UCSD-AML1 (cell line): ENCODE measurements at regions not wholly inside any gene's neighbourhood (a gene's known extent, or its start where the extent isn't known, plus 50 kb on each side); places are given as distances from the start of the nearest gene placed in this dataset.
"Not testable (repeated sequence)": the region's sequence is repeated elsewhere in the genome, so short reads cannot be mapped to it uniquely, and the experiment has no call there.

Source experiments
- DNase-seq: peaks from one replicate; lab custom pipeline; 2025; ENCODE audit not compliant: unreplicated experiment; lab: John Stamatoyannopoulos, UW

DNA sequence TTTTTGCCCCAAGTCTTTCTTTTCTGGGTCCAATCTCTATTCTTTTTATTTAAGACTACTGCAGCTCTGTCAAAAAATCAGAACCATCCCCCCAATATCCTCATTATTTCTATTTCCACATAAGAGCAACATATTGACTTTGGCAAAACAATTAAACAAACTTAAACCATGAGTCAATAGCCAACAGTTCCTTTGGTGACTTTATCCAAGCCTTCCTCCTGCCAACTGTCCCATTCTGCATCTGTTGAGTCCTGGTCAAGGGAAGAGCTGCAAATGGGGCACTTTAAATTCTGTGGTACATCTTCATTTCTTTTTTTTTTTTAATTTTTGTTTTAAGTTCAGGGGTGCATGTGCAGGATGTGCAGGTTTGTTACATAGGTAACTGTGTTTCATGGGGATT is 1875.0 kb upstream of the PCDH7 start:
- no peak for DNase-seq

DNA sequence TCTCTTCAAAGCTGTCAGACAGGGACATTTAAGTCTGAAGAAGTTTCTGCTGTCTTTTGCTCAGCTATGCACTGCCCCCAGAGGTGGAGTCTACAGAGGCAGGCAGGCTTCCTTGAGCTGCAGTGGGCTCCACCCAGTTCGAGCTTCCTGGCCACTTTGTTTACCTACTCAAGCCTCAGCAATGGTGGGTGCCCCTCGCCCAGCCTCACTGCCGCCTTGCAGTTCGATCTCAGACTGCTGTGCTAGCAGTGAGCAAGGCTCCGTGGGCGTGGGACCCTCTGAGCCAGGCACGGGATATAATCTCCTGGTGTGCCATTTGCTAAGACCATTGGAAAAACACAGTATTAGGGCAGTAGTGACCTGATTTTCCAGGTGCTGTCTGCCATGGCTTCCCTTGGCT is 1863.1 kb upstream of the PCDH7 start:
- DNase-seq = not testable (repeated sequence)

DNA sequence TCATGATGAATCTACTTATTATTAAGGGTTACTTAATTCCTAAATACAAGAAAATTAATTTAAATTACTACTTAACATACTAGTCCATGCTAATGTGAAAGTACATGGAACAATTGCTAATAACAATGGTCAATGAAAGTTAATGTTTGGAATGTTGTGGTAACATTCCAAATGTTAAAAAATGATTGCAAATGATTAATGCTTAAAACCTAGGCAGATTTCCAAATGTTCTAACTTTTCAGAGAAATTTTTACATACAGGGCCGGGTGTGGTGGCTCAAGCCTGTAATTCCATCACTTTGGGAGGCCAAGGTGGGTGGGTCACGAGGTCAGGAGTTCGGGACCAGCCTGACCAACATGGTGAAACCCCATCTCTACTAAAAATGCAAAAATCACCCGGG is 1851.3 kb upstream of the PCDH7 start:
- no peak for DNase-seq

DNA sequence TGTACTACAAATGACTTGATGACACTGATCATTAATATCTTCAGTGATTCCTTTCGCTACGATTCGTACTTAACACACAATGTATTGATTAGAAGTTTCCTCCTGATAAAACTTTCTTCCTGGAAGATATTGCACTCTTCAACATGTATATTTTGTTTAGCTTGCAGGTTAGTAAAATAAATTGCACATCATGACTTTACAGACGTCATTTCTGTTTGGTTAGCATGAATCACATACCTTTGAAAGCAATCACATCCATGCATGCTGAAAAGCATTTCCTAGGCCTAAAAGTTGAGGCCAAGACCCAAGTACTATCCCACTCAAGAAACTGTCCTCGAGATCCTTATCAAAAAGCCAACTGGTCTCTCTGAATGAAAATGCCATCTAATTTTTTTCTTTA is 1841.0 kb upstream of the PCDH7 start:
- no peak for DNase-seq

DNA sequence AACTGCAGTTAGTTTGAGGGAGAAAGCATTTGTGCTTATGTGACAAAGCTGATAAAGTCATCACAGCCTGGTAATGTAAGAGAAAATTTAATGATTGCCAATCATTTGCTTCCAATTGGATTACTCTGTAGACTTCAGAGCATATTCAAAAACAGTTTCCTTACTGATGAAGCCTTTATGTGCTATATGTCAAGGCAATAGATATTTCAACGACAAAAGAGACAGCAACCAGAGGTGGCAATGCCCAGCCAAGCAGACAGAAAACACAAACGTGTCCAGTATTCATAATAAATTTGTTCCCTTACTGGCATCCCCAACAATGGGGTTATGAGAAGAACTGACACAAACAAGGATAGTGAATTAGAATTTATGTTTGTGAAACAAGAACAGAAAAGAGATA is 1840.3 kb upstream of the PCDH7 start:
- DNase-seq = no peak

DNA sequence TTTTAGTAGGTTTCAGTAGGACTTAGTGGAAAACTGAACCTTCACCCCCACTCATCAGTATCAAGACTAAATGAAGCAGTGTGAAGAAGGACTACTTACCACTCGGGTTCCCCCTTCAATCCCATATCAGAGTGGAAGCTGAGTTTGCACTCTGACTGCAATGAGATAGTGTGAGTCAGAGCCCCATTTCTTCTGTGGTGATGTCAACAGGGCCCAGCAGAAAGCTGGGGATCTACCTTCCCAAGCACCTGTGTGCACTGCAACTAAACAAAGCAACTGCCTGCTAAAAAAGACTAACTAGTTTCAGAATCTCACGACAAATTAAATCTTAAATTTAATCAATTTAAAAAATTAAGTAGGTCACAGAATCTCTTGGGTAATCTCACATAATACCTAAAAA is 1837.0 kb upstream of the PCDH7 start:
- DNase-seq = no peak

DNA sequence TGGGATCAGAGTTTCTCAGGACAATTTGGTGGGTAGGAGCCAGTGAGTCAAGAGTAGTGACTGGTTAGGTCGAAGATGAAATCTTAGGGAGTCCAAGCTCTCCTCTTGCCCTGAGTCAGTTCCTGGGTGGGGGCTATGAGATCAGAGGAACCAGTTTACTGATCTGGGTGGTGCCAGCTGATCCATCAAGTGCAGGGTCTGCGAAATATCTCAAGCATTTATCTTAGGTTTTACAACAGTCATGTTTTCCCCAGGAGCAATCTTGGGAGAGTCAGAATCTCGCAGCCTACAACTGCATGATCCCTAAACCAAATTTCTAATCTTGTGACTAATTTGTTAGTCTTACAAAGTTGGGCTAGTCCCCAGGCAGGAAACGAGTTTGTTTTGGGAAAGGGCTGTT is 1833.2 kb upstream of the PCDH7 start:
- no peak for DNase-seq

DNA sequence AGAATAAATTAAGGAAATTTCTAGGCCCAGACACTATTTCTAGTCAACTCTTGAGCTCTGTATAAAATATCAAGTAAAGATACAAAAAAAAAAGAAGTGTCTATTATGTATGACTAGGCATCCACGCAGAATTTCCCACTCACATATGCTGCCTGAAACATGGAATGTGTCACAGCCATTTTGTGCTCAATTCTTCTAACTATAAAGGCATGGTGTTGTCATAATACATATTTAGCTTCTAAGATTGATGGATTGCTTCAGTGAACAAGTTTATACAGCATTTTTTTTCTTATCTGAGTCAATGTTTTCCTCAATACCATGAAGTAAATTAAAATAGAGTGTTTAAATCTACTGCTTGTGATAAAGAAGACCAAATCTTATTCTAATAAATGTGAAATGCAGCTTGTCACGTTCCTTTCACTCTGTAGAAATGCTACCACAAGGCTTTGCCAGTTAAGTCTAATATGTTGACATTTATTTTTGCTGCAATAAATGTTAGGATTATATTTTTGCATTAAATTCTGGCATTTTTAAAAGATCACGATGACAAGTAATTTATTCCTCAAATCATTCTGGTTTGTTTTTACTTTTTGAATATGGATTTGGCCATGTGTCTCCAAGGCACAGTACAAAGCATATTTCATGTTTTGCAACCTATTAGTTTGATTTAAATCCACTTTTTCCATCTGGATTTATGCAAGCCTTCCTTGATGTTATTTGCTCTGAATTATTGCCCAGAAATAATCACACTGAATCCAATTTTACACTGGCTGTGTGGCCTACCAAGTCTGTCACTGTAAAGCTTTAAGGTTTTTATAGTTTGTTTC is 1829.0 kb upstream of the PCDH7 start:
- no peak for DNase-seq

DNA sequence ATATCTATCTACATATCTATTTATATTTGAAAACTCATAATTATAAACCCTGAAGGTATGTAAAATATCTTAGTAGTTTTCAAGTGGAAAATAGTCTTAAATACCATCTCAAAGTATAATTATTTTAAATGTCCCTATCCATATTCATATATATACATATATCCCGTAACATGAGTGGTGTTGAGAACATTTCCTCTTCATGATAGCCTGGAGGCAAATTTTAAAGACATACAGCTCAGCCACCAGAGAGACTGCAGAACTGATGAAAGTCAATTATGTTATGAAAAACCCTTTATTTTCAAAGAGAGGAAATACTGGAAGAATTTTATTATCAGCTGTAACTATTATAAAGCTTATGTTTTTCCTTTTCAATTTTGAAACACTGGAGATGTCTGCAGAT is 1806.7 kb upstream of the PCDH7 start:
- no peak for DNase-seq

DNA sequence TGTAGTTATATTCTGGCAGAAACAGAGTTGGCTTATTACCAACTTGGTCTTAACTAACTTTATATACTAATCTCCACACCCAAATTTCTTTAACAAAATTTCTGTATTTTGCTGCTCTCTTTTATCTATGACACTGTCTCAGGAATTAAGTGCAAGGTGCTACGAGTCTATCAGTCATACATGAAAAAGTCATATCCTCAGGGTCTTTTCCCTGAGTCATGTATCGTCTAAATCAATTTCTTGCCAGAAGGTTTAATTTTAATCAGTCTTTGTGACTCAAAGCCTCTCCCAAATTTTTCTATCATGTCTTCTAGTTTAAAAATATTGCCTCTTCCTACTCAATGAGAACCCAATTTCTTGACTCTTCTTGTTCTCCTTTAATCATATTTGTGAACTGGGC is 1803.6 kb upstream of the PCDH7 start:
- no peak for DNase-seq

DNA sequence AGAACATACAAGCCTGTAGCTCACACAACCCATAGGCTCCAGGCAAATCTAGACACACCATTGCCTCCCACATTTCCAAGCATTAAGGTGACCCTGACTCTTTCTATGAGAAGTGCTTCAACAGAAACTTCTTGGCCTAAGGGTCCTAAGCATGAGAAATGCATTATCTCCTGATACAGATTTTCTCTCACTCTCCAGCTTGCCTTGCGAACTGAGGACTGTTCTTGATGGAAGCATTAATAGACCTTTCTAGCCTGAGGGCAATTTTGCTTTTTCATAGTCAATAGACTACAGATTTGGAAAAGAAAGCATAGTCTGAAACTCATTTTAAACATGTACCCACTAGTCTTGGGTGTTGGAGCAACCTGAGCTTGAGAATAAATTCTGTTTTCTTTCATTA is 1801.3 kb upstream of the PCDH7 start:
- no peak for DNase-seq

DNA sequence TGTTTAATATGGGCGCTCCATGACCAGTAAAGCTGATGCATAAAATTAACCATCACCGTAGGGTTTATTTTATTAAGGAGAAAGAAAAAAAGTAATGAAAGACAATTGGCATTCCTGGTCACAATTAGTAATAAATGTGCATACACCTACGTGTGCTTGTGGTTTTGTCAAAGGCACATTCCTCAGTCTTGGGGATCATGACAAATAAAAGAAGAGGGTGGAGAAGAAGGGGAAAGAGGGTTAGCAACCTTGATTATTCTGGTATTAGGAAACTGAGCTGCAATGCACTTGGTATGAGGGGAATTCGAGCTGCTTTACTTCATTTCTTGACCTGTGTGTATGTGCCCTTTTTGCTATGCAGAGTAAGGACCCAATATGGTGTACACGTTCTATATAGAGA is 1798.3 kb upstream of the PCDH7 start:
- DNase-seq = no peak

DNA sequence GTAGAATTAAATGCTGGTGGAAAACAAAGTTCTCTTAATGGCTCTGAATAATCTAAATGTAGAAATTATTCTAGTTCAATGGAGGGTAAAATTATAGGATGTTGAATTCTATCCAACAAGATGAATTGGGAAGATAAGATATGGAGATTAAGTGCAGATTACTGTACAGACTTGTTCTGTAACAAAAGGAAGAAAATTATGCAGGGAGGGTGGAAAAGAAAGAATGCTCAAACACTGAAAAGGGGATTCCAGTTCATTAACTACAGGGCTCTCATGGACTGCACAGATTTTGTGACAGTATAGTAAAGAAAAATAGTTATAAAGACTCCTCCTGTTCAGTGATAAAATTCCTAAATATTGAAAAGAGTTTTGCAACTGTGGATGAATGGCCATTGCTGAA is 1794.0 kb upstream of the PCDH7 start:
- no peak for DNase-seq

DNA sequence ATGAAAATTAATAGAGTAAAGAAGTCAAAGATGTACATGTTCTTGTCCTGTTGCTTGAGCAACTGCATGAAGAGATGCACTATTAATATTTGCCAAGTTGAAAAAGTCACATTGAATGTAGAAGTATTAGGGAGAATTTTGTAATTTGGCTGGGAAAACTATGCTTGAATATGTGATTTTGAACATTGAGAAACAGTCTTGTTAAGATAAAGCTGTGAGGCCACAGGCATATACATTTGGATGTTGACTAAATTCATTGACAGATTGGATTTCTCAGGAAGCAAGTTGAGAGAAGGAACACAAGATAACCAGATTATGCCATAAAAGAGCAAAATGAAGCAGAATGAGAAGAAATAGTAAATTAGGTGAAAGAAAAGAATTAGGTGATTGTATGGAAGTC is 1777.5 kb upstream of the PCDH7 start:
- no peak for DNase-seq

DNA sequence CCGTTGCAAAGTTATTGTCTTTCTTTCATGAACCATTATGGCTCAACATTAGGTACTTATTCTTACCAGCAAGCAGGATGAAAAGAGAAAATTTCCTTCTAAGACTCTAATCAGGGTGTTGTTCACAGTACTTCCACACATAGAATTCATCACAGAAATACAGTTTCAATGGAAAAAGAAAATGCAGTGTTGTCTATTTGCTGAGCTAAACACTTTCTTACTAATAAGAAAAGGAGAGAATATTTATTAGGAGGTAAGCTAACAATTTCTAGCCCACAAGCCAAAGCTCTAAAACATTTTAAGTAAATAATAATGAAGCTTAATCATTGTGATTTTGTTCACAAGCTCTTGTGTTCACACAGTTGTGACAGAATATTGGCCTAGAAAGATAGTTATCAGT is 1772.8 kb upstream of the PCDH7 start:
- DNase-seq = no peak

DNA sequence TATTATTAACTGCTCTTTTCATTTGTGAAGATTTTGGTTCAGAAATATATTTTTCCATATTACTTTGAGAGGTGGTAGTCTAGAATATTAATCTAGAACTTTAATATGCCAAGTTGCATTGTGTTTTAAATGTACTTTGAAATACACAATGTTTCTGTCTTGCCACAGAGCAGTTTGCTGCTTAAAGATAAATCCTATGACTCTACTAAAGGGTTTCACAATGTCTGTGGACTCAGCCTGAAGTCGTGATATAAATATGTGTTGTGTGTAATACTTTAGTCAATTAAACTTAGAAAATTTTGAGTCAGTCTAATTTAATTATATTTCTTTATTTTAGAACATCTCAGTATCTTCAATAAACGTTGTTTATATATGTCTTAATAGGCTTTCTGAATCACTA is 1771.7 kb upstream of the PCDH7 start:
- DNase-seq = no peak

DNA sequence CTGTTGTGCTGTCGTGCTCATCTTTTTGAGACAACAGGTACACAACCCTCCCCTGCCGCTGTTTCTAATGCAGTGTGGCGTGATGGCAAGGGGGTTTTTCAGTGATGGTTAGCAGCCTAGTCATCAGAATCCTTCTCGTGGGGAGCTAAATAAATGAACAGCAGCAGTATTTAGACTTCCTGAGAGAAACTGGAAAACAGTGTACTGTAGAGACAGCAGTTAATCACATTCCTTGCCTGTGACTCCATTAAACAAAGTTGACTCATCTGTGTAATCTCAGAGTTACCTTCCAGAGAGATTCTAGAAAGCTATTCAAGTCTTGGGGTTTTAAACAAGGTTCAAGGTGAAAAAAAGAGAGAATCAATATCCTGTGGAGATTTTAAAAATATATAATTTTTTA is 1753.2 kb upstream of the PCDH7 start:
- no peak for DNase-seq

DNA sequence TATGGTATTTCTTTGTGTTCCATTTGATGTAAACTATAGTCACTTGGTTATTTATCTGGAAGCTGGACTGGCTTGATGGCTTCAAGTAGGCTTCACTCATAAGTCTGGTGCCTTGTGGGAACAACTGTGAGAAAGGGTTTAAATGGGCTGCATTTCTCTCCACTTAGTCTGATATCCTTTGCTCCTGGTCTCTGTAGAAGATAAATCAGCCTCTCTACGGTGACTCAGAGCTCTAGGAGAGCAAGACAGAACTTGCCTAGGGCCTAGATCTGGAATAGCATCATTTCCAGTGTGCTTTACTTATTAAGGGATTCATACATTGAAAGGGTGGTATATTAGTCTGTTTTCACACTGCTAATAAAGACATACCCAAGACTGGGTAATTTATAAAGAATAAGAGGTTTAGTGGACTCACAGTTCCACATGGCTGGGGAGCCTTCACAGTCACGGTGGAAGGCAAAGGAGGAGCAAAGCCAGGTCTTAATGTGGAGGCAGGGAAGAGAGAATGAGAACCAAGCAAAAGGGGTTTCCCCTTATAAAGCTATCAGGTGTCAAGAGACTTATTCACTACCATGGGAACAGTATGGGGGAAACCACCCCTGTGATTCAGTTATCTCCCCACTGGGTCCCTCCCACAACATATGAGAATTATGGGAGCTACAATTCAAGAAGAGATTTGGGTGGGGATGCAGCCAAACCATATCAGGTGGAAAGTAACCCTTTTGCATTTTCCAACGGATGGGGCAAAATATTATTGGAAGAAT is 1746.4 kb upstream of the PCDH7 start:
- no peak for DNase-seq

DNA sequence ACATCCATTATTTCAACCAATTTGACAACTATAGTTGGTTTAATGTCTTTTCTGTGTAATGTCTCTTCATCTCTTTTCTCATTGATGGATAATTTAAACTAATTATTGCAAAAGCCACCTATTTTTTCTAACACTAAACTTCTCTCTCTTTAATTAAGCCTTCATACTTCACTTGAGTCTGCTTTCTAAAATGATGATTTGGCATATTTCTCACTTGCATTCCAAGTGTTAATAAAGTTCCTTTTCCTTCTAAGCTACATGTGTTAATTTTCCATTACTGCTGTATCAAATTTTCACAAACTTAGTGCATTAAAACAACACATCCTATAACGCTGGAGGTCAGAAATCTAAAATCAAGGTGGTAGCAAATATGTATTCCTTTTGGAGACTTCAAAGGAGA is 1743.8 kb upstream of the PCDH7 start:
- no peak for DNase-seq

DNA sequence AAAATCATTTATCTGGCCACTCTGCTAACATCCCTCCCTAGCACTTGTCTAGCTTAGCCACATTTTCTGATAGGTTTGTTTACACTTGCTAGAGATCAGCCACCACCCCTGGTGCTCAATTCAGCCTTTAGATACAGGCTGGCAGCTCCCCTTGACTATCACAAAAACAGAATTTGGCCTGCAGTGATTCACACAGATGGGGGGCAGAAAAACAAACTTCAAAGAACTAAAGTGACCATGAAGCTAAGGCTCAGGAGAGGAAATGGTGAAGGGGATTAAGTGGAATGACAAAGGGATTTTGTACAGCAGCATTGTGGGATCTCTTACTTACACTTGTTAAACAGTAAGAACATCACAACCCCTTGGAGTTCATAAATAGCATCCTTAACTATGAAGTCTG is 1718.0 kb upstream of the PCDH7 start:
- no peak for DNase-seq

DNA sequence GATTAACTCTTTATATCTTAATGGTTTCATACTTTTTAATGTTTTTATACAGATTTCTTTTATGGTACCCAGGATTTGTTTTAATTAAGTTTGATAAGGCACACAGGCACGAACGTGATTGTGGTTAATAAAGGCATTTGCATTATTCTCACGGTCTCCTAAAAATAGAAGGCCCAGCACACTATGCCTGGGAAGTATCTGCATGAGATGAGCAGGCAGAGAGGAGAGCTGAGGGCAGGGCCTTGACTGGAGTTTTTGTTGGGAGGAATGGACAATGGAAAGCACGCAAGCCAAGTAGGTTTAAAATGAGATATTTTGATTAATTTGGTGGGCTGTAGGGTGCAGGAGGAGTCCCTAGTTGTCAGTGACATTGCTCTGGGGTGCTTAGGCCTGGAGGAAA is 1714.3 kb upstream of the PCDH7 start:
- no peak for DNase-seq

DNA sequence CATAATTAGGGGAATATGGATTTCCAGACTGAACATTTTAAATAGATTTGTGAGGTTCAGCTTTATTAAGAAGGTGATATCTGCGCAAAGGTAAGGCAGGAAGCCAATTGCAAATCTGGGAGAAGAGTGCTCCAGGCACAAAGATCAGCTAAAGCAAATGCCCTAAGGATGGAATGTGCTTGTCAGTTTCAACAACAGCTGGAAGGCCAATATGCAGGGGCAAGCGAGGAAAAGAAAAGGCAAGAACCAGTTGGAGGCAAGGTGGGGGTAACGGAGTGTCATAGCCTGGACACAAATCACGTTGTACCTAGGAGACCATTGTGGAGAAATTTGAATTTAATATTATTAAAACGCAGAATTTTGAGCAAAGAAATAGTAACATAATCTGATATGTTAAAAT is 1710.3 kb upstream of the PCDH7 start:
- DNase-seq = peak; percentile 1

DNA sequence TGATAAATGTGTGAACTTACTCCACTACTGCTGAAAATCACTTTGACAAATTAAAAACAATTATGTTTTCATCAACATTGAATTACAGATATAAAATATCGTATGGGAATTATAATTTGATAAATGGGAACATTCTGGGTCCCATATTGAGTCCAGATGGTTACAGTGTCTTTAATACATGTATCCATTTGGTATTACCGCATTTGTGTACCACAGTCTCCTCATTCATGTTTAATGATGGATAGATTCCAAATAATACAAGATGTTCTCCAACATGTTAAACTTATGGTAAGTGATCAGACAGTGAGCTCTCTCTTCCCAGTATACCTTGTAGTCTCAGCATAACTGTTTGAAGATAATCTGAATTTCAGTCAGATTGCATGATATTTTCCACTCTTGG is 1706.8 kb upstream of the PCDH7 start:
- DNase-seq = no peak
